Activated T-cell treated with anti-CD3 and anti-CD28 coated beads for 1 hour (primary cell): ENCODE measurements at regions not wholly inside any gene's neighbourhood (a gene's known extent, or its start where the extent isn't known, plus 50 kb on each side); places are given as distances from the start of the nearest gene placed in this dataset.

Experiments used
- DNase-seq: peaks from one replicate; pipeline ENCODE4 v3.0.0-alpha.2; 2020; ENCODE audit warnings: low read depth

DNA sequence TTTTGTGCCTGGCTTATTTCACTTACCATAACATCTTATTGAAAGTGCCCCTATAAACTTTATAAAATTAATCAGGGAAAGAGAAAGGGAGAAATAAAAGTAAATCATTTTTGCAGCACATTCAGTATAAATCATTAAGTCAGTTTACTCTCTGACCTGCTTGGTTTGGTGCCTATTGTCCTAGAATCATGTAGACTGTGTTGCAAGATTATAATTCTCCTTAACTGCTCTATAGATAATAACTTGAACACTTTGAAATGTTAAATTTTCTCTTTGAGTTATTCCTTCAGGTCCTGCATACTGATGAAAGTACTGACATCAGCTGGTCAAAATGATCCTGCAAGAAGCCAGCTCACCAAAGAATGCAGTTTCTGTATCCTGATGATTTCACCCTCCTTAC, 969.6 kb upstream of the GJE1 start:
- no peak for DNase-seq

DNA sequence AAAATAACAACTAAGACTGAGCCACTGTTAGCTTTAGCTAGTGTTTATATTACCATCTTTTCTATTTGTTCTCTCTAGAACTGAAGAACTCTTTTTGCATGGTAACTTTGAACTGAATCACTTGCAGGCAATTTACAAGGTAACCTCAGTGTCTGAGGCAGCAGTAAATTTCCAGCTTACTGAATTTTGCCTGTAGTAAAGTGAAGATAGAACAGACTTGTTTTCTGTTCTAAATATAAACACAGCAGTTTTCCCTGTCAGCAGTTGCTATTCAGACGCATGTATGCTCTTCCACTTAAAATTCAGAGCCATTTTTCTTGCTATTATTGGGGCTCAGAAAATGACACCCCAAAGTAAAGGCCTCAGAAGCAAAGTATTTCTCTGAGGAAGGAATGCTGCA, 974.0 kb upstream of the GJE1 start:
- no peak for DNase-seq

- DNase-seq = no peak
These were observed 979.2 kb upstream of the GJE1 start for GRCh38 chr6:141153563-141153962.

GRCh38 chr6:141152951-141153350, 979.8 kb upstream of the GJE1 start:
- DNase-seq = no peak

DNA sequence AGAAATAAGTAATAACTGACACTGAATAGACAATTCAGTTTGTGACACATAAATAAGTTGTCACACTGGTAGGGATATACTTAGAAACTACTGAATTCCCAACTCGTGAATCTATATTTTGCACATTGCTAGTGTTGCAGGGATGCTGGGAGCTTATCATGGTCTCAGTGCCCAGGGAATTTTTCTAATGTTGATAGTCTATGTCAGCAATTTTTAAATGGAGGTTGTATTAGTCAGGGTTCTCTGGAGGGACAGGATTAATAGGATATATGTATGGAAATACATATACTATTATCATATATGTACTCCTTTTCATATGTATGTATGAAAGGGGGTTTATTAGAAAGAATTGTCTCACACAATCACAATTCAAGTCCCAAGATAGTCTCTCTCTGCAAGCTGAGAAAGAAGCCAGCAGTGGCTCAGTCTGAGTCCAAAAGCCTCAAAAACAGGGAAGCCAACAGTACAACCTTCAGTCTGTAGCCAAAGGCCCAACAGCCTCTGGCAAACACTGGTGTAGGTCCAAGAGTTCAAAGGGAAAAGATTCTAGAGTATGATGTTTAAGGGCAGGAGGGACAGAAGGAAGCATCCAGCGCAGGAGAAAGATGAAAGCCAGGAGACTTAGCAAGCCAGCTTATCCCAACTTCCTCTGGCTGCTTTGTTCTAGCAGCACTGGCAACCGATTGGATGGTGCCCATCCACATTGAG, 980.9 kb upstream of the GJE1 start:
- DNase-seq = no peak

GRCh38 chr6:141141870-141142269, 990.9 kb upstream of the GJE1 start:
- DNase-seq = no peak

DNA sequence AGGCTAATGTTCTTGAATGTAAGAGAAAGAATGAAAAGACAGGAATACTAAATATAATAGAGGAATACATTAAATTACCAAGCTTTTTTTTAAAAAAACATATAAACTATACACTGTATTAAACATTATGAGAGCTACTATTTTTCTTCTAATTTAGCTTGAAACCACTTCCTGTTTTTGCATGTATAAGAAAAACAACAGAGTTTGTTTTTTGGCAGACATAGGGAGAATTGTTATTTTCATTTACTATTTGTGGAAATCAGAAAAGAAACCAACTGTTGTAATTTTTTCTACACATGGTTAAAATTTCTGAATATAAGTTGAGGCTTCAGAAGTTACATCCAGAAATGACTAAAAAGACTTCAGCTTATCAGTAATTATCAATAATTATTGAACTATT, 991.8 kb upstream of the GJE1 start:
- no peak for DNase-seq

GRCh38 chr6:141139461-141139860, 993.3 kb upstream of the GJE1 start:
- no peak for DNase-seq

DNA sequence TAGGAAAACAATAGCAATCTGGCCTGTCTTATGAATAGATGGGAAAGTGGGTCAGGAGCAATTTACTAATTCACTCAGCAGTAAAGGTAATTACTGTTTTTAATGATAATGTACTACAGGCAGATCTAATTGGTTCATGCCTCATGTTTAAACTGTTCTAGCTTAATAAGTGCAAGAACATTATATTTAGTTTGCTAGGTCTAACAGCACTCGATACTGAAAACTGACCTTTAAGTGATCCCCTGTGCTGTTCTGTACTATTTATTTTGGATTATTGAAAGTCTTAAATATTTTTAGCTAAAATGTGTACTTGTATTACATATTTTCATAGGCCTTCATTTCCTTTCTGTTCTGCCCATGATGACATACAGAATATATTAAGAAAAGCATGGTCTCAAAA, 998.0 kb upstream of the GJE1 start:
- no peak for DNase-seq

DNA sequence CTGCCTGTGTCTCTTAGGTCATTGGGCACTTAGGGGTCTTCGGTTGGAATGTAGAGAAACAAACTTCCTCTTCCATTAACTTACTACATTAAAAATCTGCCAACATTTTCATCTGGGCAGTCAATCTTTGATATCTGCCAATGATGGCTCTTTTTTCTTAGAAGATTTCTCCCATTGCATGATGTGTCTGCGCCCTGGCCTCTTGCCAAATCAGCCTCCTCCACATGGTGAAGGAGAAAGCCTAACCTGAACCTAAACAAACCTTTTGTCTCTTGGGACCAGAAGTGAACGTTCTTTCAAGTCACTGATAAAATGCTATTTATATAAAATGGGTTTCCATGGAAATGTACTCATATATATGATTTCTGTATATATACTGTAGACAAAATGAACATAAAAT, 998.9 kb upstream of the GJE1 start:
- DNase-seq = no peak

DNA sequence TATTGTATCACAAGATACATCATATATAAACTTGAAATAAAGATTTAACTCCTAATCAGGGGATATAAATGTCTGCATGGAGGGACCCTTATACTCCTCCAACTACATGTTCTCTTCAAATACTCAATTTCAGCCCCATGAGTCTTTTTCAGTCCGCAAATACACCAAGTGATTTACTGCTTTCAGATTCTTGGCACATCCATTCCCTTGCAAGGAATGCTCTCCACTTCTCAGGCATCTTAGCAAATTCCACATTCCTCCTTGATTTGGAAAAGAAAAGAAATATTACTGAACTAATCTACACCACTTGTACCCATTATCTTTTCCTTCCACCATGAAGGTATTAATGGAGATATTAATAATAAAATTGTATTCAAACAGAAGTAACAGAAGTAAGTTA, 999.4 kb upstream of the GJE1 start:
- DNase-seq = no peak

- DNase-seq = no peak
These were observed 1001.1 kb upstream of the GJE1 start for GRCh38 chr6:141131616-141132015.

DNA sequence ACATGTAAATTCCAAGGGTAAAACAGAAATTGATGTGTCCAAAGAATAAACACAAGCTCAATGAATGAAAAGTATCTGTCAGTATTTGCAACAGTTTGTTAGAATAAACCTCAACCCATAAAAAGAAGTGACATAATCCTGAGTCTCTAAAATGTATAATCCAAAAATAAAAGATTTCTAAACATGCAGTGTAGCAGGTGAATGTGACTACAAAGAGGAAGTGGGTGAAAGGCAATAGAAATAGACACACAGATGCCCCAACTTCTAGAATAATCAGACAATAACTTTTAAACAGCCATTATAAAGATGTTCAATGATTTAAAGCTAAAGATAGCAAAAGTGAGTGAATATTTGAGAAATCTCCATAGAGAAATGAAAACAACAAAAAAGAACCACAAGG, 1009.2 kb upstream of the GJE1 start:
- DNase-seq = no peak

- no peak for DNase-seq
These were observed 1009.7 kb upstream of the GJE1 start for GRCh38 chr6:141123049-141123448.

DNA sequence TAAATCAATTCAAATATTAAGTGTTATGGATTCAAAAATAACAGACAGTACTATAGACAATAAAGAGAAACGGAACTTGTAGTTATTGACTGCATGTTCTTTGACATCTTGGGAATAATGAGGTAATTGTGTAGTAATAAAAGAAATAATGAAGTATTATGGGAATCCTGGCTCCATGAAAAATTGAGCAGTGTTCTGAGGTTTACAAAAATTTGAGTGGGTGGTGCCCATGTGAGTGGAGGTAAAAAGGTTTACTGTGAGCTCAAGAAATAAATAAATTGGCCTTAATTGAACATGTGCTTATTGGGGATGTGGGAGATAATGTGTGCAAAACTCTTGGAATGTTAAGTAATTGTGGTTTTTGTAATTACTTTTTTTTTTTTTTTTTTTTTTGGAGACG, 1013.7 kb upstream of the GJE1 start:
- DNase-seq = no peak

DNA sequence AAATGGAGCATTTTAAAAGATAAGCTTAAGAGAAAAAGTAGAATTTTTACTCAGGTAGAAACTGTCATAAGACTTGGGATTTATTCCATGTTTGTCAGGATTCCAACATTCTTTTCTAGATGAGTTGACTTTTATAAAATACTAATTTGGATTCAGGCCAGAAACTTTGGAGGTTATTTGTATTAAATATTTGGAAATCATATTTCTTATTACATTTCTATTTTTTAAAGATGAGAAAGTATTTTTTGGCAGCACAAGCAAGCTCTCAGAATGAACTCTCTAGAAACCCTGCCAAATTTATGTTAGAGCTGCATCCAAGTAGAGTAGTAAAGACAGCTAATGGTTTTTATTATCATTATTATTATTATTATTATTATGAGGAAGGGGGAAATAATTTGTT, 1014.9 kb upstream of the GJE1 start:
- no peak for DNase-seq

DNA sequence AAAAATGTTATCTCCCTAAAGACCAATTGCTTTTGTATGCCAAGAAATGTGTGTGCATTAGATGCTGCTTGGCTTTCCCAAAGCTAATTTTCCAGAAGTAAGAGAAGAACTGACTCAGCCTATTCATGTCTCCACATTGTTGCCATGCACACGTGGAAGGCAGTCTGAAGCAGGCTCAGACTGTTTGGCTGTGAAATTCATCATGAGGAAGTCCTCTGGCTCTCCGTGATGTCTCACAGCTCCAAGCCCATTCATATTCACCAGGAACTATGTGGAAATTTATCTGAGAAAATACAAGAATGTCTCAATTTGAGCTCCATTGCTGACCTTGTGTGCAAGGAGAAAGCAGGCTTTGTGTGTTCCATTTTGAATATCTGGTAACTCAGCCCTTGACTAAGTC, 1022.2 kb upstream of the GJE1 start:
- DNase-seq = no peak

DNA sequence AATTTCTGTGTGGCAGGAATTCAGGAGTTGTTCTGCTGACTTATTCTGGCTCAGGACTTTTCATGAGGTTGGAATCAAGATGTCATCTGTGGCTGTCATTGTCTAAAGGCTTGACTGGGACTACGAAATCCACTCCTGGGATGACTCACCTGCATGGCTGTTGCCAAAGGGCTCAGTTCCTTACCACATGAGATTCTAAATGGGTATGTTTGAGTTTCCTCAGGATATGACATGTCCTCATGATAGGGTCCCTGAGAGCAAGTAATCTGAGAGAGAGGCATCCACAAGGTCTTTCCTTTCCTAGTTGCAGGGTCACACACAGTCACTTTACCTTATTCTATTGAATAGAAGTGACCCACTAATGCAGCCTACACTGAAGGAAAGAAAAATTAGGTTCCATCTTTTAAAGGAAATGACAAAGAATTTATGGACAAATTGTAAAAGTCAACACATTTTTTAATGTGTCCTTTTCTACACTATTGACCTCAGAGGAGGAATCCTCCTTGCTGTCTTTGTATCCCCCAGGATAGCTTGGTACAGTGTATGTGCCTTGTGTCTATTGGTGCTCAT, 1025.0 kb upstream of the GJE1 start:
- DNase-seq = no peak

DNA sequence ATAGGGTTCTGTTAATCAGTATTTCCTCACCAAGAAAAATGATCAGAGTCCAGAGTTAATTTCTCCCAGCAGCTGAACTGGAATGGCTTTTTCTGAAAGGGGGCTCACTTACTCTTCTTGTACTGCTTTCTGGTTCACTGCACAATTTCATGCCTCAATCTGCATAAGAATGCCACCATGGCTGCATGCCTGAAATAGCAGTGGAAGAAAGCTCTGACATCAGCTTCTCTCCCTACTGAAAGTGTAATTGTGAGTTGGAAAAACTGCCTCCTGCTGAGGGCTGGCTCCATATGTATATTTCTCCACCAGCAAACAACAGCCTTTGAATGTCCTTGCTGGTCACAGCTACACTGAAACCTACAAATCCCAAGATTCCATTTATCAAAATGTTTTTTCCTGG, 1027.2 kb upstream of the GJE1 start:
- no peak for DNase-seq

DNA sequence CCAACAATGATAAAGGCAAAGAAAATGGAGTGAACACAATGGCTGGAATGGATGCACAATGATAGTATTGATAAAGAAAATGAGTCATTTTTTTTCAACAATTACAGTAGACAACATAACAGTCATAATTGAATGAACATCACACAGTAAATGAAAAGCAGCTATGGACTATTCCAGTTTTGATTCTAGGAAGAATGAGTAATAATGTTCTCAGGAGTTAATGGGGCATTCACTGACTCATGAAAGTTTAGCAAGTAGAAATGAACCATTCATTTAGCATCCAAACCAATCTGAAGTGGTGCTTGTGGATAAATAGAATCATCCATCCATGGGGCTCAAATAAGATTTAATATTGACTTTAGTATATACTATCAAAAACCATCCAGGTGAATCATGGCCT, 1029.5 kb upstream of the GJE1 start:
- no peak for DNase-seq

GRCh38 chr6:141097471-141097870, 1035.3 kb upstream of the GJE1 start:
- no peak for DNase-seq

DNA sequence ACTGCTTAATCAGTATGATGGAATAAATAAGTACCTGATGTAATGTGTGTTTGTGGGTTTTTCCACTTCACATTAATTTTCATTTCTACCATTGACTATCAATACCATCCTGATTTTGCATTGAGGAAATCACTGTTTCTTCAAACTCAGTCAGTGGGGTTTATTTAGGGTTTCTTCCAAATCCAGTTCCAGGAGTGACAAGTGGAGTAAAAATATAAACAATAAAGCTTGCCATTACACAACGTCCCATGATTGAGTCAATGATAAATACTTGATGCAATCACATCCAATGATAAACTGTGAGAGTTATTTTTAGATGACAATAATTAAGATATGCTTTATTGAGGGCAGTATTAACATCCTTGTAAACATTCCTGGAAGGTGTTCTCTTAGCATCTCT, 1037.4 kb upstream of the GJE1 start:
- DNase-seq = no peak

DNA sequence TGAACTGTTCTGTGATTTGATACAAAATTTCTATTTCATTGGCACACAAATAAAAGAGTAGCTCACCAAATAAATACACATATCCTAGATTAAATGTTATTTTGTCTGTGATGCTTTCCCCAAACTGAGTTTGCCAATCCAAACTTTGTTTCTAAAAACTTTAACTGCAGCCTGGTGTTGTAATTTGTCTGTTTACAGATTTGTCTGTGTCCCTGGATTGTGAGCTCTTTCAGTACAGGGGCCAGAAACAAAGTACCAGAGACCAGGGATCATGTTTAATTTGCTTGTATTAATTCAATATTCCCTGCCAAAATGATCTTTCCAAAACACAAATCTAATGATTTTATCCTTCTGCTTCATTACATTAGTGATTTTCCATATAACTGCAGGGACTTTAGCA, 1044.6 kb upstream of the GJE1 start:
- no peak for DNase-seq
